ENCODE measurements at regions not wholly inside any gene's neighbourhood (a gene's known extent, or its start where the extent isn't known, plus 50 kb on each side); places are given as distances from the start of the nearest gene placed in this dataset.

GRCh38 chrX:69320116-69320515, 154.9 kb upstream of the PJA1 start:
- intact Hi-C loops (cut with DNase I), result no loop called here
- no peaks in the 10 kb centered on the region for H3K9me3 ChIP-seq
- no peaks in the 10 kb centered on the region for H3K36me3 ChIP-seq
- DNase-seq (ENCODE audit: low spot score in 2 of 2), result no peak
- H3K4me1 ChIP-seq, result no peaks in the 10 kb centered on the region
- TF ChIP-seq CTCF (IDR thresholded peaks at IDR 0.05), result no peak
- H3K4me3 ChIP-seq, result no peak overlapping the region
- no peak overlapping the region for H3K27ac ChIP-seq
- H3K27me3 ChIP-seq, result no peaks in the 10 kb centered on the region

- no peak for DNase-seq (ENCODE audit: low spot score in 2 of 2)
- no peaks in the 10 kb centered on the region for H3K27me3 ChIP-seq
- no peaks in the 10 kb centered on the region for H3K36me3 ChIP-seq
- intact Hi-C loops (cut with DNase I), result no loop called here
- no peak overlapping the region for H3K27ac ChIP-seq
- no peak for TF ChIP-seq CTCF (IDR thresholded peaks at IDR 0.05)
- no peaks in the 10 kb centered on the region for H3K9me3 ChIP-seq
- H3K4me1 ChIP-seq, result no peaks in the 10 kb centered on the region
- no peak overlapping the region for H3K4me3 ChIP-seq
Measured at GRCh38 chrX:69319376-69319775, 154.1 kb upstream of the PJA1 start.

- TF ChIP-seq CTCF (IDR thresholded peaks at IDR 0.05), result no peak
- no peaks in the 10 kb centered on the region for H3K4me1 ChIP-seq
- intact Hi-C loops (cut with DNase I), result no loop called here
- no peaks in the 10 kb centered on the region for H3K36me3 ChIP-seq
- no peaks in the 10 kb centered on the region for H3K27me3 ChIP-seq
- DNase-seq (ENCODE audit: low spot score in 2 of 2), result no peak
- no peak overlapping the region for H3K27ac ChIP-seq
- H3K9me3 ChIP-seq, result no peaks in the 10 kb centered on the region
- no peak overlapping the region for H3K4me3 ChIP-seq
Measured at GRCh38 chrX:69318651-69319340, 153.5 kb upstream of the PJA1 start.

GRCh38 chrX:69317721-69318120, 152.5 kb upstream of the PJA1 start:
- no peak for TF ChIP-seq CTCF (IDR thresholded peaks at IDR 0.05)
- no peaks in the 10 kb centered on the region for H3K36me3 ChIP-seq
- intact Hi-C loops (cut with DNase I), result no loop called here
- H3K4me3 ChIP-seq, result no peak overlapping the region
- no peak for DNase-seq (ENCODE audit: low spot score in 2 of 2)
- no peak overlapping the region for H3K27ac ChIP-seq
- no peaks in the 10 kb centered on the region for H3K4me1 ChIP-seq
- H3K9me3 ChIP-seq, result no peaks in the 10 kb centered on the region
- no peaks in the 10 kb centered on the region for H3K27me3 ChIP-seq

GRCh38 chrX:69314436-69315348, 149.4 kb upstream of the PJA1 start:
- intact Hi-C loops (cut with DNase I), result no loop called here
- no peak for TF ChIP-seq CTCF (IDR thresholded peaks at IDR 0.05)
- Histone ChIP-seq H3K9me3 (no peaks in the 10 kb centered on the region), H3K36me3 (no peaks in the 10 kb centered on the region), H3K4me3 (no peak overlapping the region), H3K4me1 (no peaks in the 10 kb centered on the region), H3K27ac (no peak overlapping the region), H3K27me3 (no peaks in the 10 kb centered on the region)
- peak in 1 of 2 donors; percentile 40 for DNase-seq (ENCODE audit: low spot score in 2 of 2)

Measured in ascending aorta (tissue), 2 donors.